K562 (cell line): ENCODE measurements at regions not wholly inside any gene's neighbourhood (a gene's known extent, or its start where the extent isn't known, plus 50 kb on each side); places are given as distances from the start of the nearest gene placed in this dataset.
"Not testable (repeated sequence)": the region's sequence is repeated elsewhere in the genome, so short reads cannot be mapped to it uniquely, and the experiment has no call there.

Experiments
- ATAC-seq: fragments of 200-7000 bp; cut with Tn5 transposase; 3 replicates; pipeline ENCODE4 v1.9.1; 2020; ENCODE audit warnings: moderate library complexity
- BruUV-seq: library from RNA; stranded (reverse); fragments of 400-500 nt; replicated peaks from 2 replicates; lab custom pipeline; 2021; lab: Mats Ljungman, UMichigan
- CTCF ChIA-PET: fragments of 300-600 bp; formaldehyde crosslinking; extraction: SDS; loops from one replicate; lab custom pipeline; 2021; ENCODE audit warnings: low intra/inter-chr PET ratio; lab: Yijun Ruan, JAX
- POLR2A ChIA-PET: fragments of 300-600, 350-650 bp; sonication (Branson Sonifier 250); formaldehyde crosslinking; extraction: SDS; loops from one replicate; lab custom pipeline; 2021; ENCODE audit warnings: antibody characterized with exemption, inconsistent platforms; lab: Yijun Ruan, JAX
- DNase-seq, 4 experiments: peaks; one replicate each; pipeline versions ENCODE4 v3.0.0 to v3.0.0-alpha.2; 2011 to 2018; ENCODE audit warnings: low spot score in 3 of 4, mixed read lengths in 3 of 4; ENCODE audit errors: extremely low read depth in 1 of 4
- FAIRE-seq: peaks from 2 replicates; lab custom pipeline; 2011; peaks lifted over from hg19 to GRCh38; lab: Jason Lieb, UNC
- H2AFZ ChIP-seq: 2 replicates; pipeline ENCODE4 v1.6.0; 2011; ENCODE audit warnings: low read depth, low read length, control low read depth, inconsistent platforms
- H3K27ac ChIP-seq: fragments of 200-600 bp; 3 replicates; pipeline ENCODE4 v1.8.0; 2011; ENCODE audit warnings: low read depth, mild to moderate bottlenecking, control low read depth, inconsistent platforms, low read length, moderate library complexity, mixed read lengths; ENCODE audit errors: extremely low read depth
- H3K27me3 ChIP-seq, 2 experiments: fragments of 300-600 bp in 1 of 2; 2 replicates in 1 of 2; 3 replicates in 1 of 2; pipeline versions ENCODE4 v1.6.0 to v1.8.0; 2011; ENCODE audit warnings: inconsistent platforms in 2 of 2, low read length in 2 of 2, mild to moderate bottlenecking in 1 of 2, mixed read lengths in 1 of 2, moderate library complexity in 1 of 2; ENCODE audit not compliant: control insufficient read depth in 2 of 2, insufficient read depth in 2 of 2
- H3K36me3 ChIP-seq: fragments of 300-600 bp; 3 replicates; pipeline ENCODE4 v1.8.0; 2011; ENCODE audit warnings: mild to moderate bottlenecking, low read length, inconsistent platforms; ENCODE audit not compliant: control insufficient read depth, insufficient read depth
- H3K4me1 ChIP-seq, 2 experiments: fragments of 200-600 bp in 1 of 2; replicated peaks in 1 of 2; 2 replicates in 1 of 2; 3 replicates in 1 of 2; pipeline versions ENCODE4 v1.5.1 to v1.8.0; 2011; ENCODE audit warnings: inconsistent platforms in 2 of 2, low read length in 2 of 2, mild to moderate bottlenecking in 1 of 2, mixed read lengths in 1 of 2, moderate library complexity in 1 of 2; ENCODE audit not compliant: control insufficient read depth in 2 of 2, insufficient read depth in 2 of 2
- H3K4me2 ChIP-seq: 2 replicates; pipeline ENCODE4 v1.6.1; 2011; ENCODE audit warnings: low read length, control low read depth, inconsistent platforms, mixed read lengths; ENCODE audit not compliant: insufficient read depth
- H3K4me3 ChIP-seq: fragments of 200-600 bp; sonication (generic), shearing (Covaris generic); 2 replicates; pipeline ENCODE4 v1.5.1; 2016; ENCODE audit warnings: control low read depth, inconsistent platforms
- H3K79me2 ChIP-seq: fragments of 200-600 bp; 3 replicates; pipeline ENCODE4 v1.8.0; 2011; ENCODE audit warnings: low read length, inconsistent platforms; ENCODE audit not compliant: control insufficient read depth, insufficient read depth
- H3K9ac ChIP-seq, 2 experiments: 2 replicates each; pipeline versions ENCODE4 v1.6.0 to v1.6.1; 2011; ENCODE audit warnings: low read depth in 2 of 2, low read length in 2 of 2, control low read depth in 1 of 2, inconsistent platforms in 1 of 2, mild to moderate bottlenecking in 1 of 2, mixed read lengths in 1 of 2; ENCODE audit not compliant: insufficient read depth in 1 of 2
- H3K9me1 ChIP-seq: one replicate; pipeline ENCODE4 v1.6.0; 2011; ENCODE audit warnings: inconsistent platforms, mild to moderate bottlenecking, low read length, moderate library complexity; ENCODE audit not compliant: control insufficient read depth, insufficient read depth
- H3K9me3 ChIP-seq: replicated peaks from 2 replicates; pipeline ENCODE4 v1.5.1; 2011; ENCODE audit warnings: low read depth, low read length, inconsistent platforms; ENCODE audit not compliant: control insufficient read depth, insufficient read depth
- H4K20me1 ChIP-seq: replicated peaks from 2 replicates; pipeline ENCODE4 v1.6.1; 2011; ENCODE audit warnings: low read length, inconsistent platforms, mixed read lengths; ENCODE audit not compliant: control insufficient read depth, insufficient read depth
- CBX1 ChIP-seq: sonication (generic); IDR thresholded peaks from 2 replicates; pipeline ENCODE4 v1.6.1; 2016; ENCODE audit warnings: antibody characterized with exemption, low read depth, mild to moderate bottlenecking
- FOXK2 ChIP-seq, 2 experiments: fragments of 450-650 bp; IDR thresholded peaks in 1 of 2; conservative IDR thresholded peaks in 1 of 2; 2 replicates each; pipeline ENCODE4 v1.6.1; 2016; ENCODE audit warnings: low read depth in 2 of 2, mild to moderate bottlenecking in 1 of 2
- NFIX ChIP-seq: fragments of 250-450 bp; sonication (Bioruptor Pico); IDR thresholded peaks from 2 replicates; pipeline ENCODE4 v1.4.0; 2020; ENCODE audit warnings: low read depth, mild to moderate bottlenecking, moderate library complexity
- PBX2 ChIP-seq, 2 experiments: IDR thresholded peaks in 1 of 2; conservative IDR thresholded peaks in 1 of 2; 2 replicates each; pipeline ENCODE4 v1.6.1; 2016; ENCODE audit warnings: low read depth in 2 of 2, mild to moderate bottlenecking in 1 of 2, missing compliant biosample characterization in 1 of 2, missing genetic modification characterization in 1 of 2, moderate library complexity in 1 of 2
- PCBP2 ChIP-seq: fragments of 200-400 bp; formaldehyde crosslinking; IDR thresholded peaks from 2 replicates; pipeline ENCODE4 v1.6.1; 2018; ENCODE audit warnings: low read length, low read depth, mild to moderate bottlenecking, moderate library complexity; ENCODE audit not compliant: poor library complexity, severe bottlenecking
- RAD51 ChIP-seq: fragments of 450-650 bp; IDR thresholded peaks from 2 replicates; pipeline ENCODE4 v1.7.1; 2016; ENCODE audit warnings: low read depth, mild to moderate bottlenecking, borderline replicate concordance
- SIN3A ChIP-seq, 2 experiments: fragments of 150-350 bp in 1 of 2; IDR thresholded peaks; 2 replicates each; pipeline ENCODE4 v1.6.1; 2011 to 2016; ENCODE audit warnings: borderline replicate concordance in 2 of 2, low read depth in 2 of 2, low read length in 2 of 2, mild to moderate bottlenecking in 2 of 2, moderate library complexity in 2 of 2; ENCODE audit not compliant: control insufficient read depth in 1 of 2
- SMAD3 ChIP-seq: fragments of 450-650 bp; formaldehyde crosslinking; conservative IDR thresholded peaks from 2 replicates; pipeline ENCODE4 v1.4.0; 2020; ENCODE audit warnings: mild to moderate bottlenecking
- TAF15 ChIP-seq: fragments of 200-400 bp; formaldehyde crosslinking; IDR thresholded peaks from 2 replicates; pipeline ENCODE4 v1.6.1; 2017; ENCODE audit warnings: mild to moderate bottlenecking, low read depth, low read length, moderate library complexity
- ZNF354B ChIP-seq: fragments of 250-450 bp; sonication (Bioruptor Pico); IDR thresholded peaks from 2 replicates; pipeline ENCODE4 v1.4.0; 2020
- ZNF507 ChIP-seq: conservative IDR thresholded peaks from 2 replicates; pipeline ENCODE4 v1.6.1; 2017; ENCODE audit warnings: missing genetic modification characterization, missing compliant biosample characterization
- ZNF551 ChIP-seq: fragments of 250-450 bp; sonication (Bioruptor Pico); IDR thresholded peaks from 2 replicates; pipeline ENCODE4 v1.5.0; 2021; ENCODE audit warnings: mild to moderate bottlenecking, moderate library complexity
- ZNF717 ChIP-seq: fragments of 250-450 bp; sonication (Bioruptor Pico); IDR thresholded peaks from 2 replicates; pipeline ENCODE4 v1.5.0; 2021
- WGBS: fragments of 100-300 bp; shearing (Covaris generic); methylation state at CpG from one replicate; pipeline ENCODE4 v1.1.6; 2016; ENCODE audit warnings: low coverage, mixed read lengths; ENCODE audit not compliant: insufficient coverage; ENCODE audit errors: missing lambda C conversion rate; 5-methylcytosine and 5-hydroxymethylcytosine counted together
- in situ Hi-C: fragments of 300-500 bp; cut with MboI; formaldehyde crosslinking; loops from 4 replicates; pipeline ENCODE4 v1.15.0; 2018; ENCODE audit warnings: inconsistent platforms, mixed read lengths
- intact Hi-C: fragments of 100-400 bp; cut with micrococcal nuclease; formaldehyde crosslinking; loops from 2 replicates; pipeline ENCODE4 v1.14.2; 2022

- H3K4me3 ChIP-seq, H3K9ac ChIP-seq, FAIRE-seq, H3K79me2 ChIP-seq, H3K9me1 ChIP-seq, ATAC-seq, H3K27ac ChIP-seq, BruUV-seq, intact Hi-C loops, H3K4me2 ChIP-seq, H3K27me3 ChIP-seq, H2AFZ ChIP-seq, H3K9me3 ChIP-seq, H3K4me1 ChIP-seq, DNase-seq, in situ Hi-C loops, POLR2A ChIA-PET, H3K36me3 ChIP-seq, CTCF ChIA-PET, H4K20me1 ChIP-seq: not testable (repeated sequence)
- 13% methylated on average over 2 of the region's 2 CpGs for WGBS
- peak; percentile 94 for TF ChIP-seq ZNF507
- TF ChIP-seq ZNF354B (CRISPR knock-in tag), result peak; percentile 88
Measured at GRCh38 chr3:178363048-178363447, 173.2 kb upstream of the KCNMB2 start.

- 0 out of 2 replicates have a peak, but pooled peaks cover 1% of the 10 kb centered on the region for H3K9me3 ChIP-seq
- peaks cover 2% of the 10 kb centered on the region; the same call in 1 of the 3 replicates for H3K79me2 ChIP-seq
- no peaks in the 10 kb centered on the region for H3K4me1 ChIP-seq
- POLR2A ChIA-PET, result no interaction called here
- no peaks in the 10 kb centered on the region for H3K36me3 ChIP-seq
- no TSS peak for BruUV-seq
- no peak overlapping the region for H3K27ac ChIP-seq
- no peak for DNase-seq
- no peaks in the 10 kb centered on the region for H3K9me1 ChIP-seq
- H2AFZ ChIP-seq, result no peak overlapping the region
- H3K27me3 ChIP-seq, result no peaks in the 10 kb centered on the region
- H3K4me2 ChIP-seq, result no peak overlapping the region
- in situ Hi-C loops (no loop called here), intact Hi-C loops (no loop called here)
- WGBS, result 9% methylated on average over 4 of the region's 4 CpGs
- no peak for ATAC-seq
- CTCF ChIA-PET, result no interaction called here
- H3K4me3 ChIP-seq, result no peak overlapping the region
- H4K20me1 ChIP-seq, result no peaks in the 10 kb centered on the region
- no peak for FAIRE-seq
- H3K9ac ChIP-seq, result no peak overlapping the region
- TF ChIP-seq ZNF551 (CRISPR knock-in tag) (no peak), SMAD3 (CRISPR knock-in tag) (no peak), FOXK2 (conservative IDR thresholded peaks at IDR 0.05 in 1 of 2, IDR thresholded peaks at IDR 0.05 in 1 of 2; ENCODE audit: low read depth in 2 of 2) (no peak), PBX2 (CRISPR knock-in tag; IDR thresholded peaks at IDR 0.05; ENCODE audit: low read depth) (no peak), PBX2 (tag; conservative IDR thresholded peaks at IDR 0.05; ENCODE audit: low read depth) (no peak), CBX1 (no peak), SIN3A (IDR thresholded peaks at IDR 0.05; ENCODE audit: borderline replicate concordance in 2 of 2, control insufficient read depth in 1 of 2, low read depth in 2 of 2, low read length in 2 of 2) (no peak), NFIX (no peak), ZNF717 (no peak), RAD51 (no peak), TAF15 (no peak), PCBP2 (peak; percentile 91)
Measured at GRCh38 chr3:178367817-178368617, 168.2 kb upstream of the KCNMB2 start.
